ENCODE measurements at regions not wholly inside any gene's neighbourhood (a gene's known extent, or its start where the extent isn't known, plus 50 kb on each side); places are given as distances from the start of the nearest gene placed in this dataset.
"Not testable (repeated sequence)": the region's sequence is repeated elsewhere in the genome, so short reads cannot be mapped to it uniquely, and the experiment has no call there.

GRCh38 chr18:51330739-51331138, 133.3 kb upstream of the MEX3C start:
- DNase-seq = no peak

- DNase-seq = no peak
Measured at GRCh38 chr18:51337406-51337805, 139.9 kb upstream of the MEX3C start.

- DNase-seq = no peak
Measured at GRCh38 chr18:51339856-51340255, 142.4 kb upstream of the MEX3C start.

- DNase-seq = no peak
Measured at GRCh38 chr18:51340332-51340731, 142.9 kb upstream of the MEX3C start.

- DNase-seq = peak; percentile 31
Measured at GRCh38 chr18:51342815-51343214, 145.3 kb upstream of the MEX3C start.

DNA sequence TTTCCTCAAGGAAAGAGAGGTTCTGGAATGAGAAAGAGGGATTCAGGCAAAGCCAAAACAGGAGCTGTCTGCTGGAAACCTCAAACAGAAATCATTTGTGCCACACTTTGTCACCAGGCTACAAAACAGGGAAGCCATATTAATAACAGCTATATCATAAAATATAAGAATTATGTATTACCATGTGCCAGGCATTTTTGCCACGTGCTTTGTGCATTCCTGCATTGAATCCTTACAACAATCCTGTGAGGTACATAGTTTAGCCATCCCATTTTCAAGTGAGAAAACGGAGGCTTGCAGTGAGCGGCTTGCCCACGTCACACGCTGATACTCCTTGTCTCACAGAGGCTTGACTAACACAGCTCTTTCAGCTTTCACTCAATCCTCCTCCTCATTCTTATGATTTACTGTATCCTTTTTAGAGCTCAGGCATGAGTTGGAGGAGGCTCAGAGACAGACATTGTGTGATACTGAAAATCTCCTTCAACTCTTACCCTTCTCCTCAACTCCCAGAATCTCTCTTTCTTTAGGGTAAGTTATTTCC, 148.4 kb upstream of the MEX3C start:
- no peak for DNase-seq

GRCh38 chr18:51346404-51346803, 148.9 kb upstream of the MEX3C start:
- DNase-seq = no peak

DNA sequence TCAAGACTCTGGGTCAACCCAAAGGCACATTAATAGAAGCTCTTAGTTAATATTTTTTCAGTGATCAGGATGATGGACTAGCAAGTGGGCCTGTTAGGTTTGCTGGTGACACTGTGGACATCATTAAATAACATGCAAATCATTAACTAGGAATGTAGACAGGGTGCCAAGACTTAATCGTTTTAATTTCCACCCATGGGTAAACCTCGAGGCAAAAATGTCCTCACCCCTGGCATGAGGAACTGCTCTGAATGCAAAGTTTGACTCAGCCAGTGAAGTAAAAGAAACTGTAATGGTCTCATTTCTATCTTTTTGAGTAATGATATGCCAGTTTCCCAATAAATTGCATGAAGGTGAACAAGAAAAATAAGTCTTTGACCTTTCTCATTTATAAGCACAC, 152.6 kb upstream of the MEX3C start:
- no peak for DNase-seq

DNA sequence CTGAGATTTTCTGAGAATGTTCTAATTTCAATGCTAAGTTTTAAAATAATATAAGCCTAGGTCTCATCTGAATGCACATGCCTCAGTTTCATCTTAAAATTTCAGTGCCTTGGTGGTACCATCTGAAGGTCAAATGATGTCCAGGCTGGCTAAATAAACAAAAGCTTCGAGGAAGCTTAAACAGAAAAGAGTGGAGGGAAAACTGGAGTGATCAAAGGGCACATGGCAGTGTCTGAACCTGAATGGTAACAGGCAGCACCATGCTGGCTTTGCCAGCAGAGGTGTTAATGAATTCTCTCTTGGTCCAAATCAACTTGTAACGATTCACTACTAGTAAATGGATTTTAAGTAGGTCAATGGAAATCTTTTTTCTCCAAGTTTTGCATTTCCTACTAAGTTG, 158.4 kb upstream of the MEX3C start:
- DNase-seq = no peak

- DNase-seq = not testable (repeated sequence)
Measured at GRCh38 chr18:51360301-51360700, 162.8 kb upstream of the MEX3C start.

DNA sequence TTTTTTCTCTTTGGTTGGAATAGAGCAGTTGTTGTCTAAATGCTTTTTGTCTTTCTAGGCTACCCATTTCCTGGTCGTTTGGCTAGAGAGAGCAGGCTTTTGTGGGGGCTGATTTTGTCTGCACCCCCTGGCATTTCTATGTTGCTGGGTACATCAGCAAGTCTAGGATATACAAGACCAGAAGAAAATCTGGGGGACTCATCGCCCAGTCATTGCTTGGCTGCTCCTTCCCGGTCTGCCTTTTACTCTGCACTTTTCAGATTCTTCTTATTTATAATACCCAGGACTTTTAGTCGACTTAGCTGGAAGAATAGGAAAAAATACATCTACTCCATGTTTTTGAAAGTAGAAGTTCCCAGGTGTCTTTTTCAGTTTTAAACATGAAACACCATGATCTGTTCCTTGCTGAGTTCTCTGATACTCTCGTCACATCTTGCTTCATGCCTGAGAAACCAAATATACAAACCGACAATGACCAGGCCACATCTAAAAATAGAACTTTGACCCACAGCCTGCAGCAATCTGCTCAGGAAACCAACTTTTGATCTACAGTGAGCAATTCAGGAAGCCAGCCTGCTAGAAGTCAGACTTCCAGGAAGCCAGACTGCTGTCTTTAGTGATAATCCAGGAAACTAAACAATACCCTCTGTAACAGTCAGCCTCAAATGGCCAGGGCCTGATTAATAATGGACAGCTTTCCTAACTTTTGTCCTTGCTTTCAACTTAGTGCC, 163.8 kb upstream of the MEX3C start:
- no peak for DNase-seq

DNA sequence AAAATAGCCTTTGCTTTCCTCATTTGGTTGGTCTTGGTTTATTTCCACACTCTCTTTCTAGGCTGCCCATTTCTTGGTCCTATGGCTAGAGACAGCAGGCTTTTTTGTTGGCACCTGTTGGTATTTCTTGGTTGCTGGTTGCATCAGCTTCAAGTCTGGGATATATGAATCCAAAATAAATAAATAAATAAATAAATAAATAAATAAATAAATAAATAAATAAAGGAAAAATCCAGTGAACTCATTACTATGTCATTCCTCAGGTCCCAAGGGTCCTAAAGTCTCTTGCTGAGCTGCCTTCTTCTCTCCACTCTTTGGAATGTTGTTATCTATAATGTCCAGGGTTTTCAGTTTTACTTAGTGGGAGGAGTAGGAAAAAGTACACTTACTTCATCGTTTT, 165.9 kb upstream of the MEX3C start:
- no peak for DNase-seq

GRCh38 chr18:51370996-51371395, 173.5 kb upstream of the MEX3C start:
- no peak for DNase-seq

DNA sequence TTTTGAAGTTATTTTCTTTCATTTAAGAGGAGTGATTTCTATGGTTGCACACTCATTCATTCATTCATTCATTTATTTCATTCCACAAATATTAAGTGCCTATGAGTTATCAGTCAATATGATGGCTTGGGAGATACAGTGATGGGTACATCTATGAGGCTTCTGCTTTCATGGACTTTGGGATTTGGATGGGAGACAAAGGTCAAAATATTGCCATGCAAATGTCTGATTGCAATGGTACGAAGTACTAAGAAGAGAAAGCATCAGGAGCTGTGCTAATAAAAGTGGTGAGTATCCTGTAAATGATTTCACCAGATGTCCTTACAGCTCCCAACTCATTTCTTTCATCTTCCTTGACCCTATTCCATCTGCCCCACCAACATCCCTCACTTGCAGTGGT, 174.4 kb upstream of the MEX3C start:
- no peak for DNase-seq

DNA sequence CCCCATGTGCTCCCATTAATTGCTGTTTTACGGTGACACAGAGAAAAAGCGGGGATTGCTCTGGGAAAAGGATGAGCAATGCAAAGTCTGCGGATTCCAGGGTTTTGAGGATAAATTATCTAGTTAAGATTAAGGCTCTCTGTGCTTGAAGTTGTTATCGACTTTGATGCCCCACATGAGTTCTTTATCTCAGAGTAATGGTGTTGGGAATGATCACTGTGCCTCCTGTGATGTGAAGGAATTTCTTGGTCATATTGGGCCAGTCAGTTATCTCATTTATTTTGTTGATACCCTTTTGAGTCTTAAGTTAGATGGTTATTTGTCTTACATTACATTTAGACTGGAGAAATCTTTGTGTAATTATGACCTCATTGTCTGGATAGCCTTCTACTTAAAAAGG, 184.6 kb upstream of the MEX3C start:
- DNase-seq = no peak

DNA sequence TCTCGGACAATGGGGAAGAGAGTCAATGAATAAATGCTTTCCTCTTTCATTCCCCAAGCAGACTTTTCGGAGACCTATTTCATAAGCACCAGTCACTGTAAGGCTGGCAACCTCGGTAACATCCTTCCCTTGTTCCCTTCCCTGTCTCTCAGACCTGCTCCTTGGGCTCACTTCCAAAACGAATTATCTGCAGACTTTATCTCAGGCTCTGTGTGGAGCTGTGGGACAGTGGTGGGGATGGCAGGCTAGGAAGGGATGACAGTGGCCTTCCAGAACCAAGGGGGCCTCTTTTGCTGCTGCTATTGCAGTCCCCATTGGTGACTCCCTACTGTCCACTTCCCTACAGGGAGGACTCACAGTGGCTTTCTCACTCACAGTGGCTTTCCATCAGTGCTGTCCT, 185.6 kb upstream of the MEX3C start:
- no peak for DNase-seq

DNA sequence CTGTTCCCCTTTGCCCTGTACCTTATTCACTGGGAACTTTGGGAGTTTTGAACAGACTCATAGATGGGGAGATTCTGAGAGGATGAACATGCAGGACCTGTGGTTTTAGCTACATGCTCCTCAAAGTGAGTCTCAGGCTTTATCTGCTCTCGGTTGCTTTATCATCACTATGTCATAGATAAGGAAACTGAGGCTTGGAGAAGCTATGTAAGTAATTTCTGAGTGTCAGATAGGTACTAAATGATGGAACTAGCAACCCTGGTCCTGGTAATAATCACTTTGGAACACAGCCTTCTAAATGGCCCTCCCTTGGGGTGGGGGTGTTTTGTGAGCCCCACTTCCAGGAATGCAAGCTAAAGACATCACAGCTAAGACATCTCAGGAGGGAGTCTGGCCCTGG, 186.2 kb upstream of the MEX3C start:
- no peak for DNase-seq

DNA sequence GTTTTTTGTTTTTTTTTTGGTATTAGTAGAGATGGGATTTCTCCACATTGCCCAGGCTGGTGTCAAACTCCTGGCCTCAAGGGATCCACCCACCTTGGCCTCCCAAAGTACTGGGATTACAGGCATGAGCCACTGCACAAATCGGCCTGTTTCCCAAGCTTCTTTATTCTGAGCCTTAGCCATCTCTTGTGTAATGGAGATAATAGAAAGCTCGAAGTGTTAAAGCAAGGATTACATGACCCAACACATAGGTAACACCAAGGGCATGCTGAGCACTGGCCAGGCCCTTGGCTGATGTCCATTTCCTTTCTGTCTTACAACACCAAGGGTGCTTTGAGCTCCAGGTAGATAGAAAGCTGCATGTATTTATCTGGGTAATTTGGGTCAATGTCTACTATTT, 187.8 kb upstream of the MEX3C start:
- DNase-seq = no peak

DNA sequence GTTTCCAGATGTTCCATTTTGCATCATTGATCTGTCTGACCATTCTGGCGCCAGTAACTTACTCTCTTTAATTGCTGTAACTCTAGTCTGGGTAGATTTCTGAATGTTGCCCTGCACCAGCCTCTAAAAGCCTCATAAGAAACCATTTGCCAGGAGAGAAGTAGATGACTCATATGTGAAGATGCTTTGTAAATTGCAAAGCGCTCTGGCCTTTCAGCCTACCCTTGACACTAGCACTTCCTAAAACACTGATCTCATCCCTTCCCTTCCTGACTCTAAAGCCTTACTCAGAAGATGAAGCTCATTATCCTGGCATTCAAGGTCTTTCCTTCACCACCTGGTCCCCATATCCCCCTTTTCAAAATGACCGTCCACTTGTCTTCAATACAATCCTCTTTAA, 193.2 kb upstream of the MEX3C start:
- DNase-seq = no peak

DNA sequence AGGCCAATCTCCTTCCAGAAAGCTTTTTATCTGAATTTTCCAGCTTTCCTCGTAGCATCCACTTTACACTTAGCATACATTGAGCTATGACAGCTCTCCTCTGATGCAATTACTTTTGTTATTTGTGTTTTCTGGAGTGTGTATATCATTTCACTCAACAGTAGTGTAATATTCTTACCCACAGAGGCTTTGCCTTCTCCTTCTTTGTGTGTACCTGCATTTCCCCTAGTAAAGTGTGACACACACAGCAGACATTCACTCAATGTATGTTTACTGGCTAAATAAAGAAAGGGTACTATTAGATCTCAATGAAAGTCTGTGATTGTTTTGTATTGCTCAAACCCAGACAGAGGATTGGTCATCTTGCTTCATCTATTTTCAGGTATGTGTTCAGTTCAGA, 193.7 kb upstream of the MEX3C start:
- DNase-seq = no peak

- no peak for DNase-seq
Measured at GRCh38 chr18:51391731-51392130, 194.2 kb upstream of the MEX3C start.

GRCh38 chr18:51397347-51397962, 200.0 kb upstream of the MEX3C start:
- no peak for DNase-seq

DNA sequence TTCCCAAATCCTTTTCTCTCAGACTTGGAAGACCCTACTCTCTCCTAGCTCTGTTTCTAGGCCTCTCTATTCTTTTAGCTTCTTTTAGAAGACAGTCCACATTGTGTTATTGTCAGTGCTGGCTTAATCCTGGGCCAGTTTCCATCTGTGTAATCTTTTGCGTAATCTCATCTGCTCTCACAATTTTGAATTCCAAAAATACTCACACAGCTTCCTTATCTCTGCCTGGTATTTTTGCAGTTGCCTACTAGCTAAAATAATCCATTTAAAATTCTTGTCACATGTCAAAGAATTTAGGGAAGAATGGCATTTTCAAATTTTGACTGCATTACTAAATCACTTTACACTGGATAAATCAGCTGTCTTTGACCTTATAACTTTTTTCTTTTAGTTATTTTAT, 200.6 kb upstream of the MEX3C start:
- DNase-seq = no peak

DNA sequence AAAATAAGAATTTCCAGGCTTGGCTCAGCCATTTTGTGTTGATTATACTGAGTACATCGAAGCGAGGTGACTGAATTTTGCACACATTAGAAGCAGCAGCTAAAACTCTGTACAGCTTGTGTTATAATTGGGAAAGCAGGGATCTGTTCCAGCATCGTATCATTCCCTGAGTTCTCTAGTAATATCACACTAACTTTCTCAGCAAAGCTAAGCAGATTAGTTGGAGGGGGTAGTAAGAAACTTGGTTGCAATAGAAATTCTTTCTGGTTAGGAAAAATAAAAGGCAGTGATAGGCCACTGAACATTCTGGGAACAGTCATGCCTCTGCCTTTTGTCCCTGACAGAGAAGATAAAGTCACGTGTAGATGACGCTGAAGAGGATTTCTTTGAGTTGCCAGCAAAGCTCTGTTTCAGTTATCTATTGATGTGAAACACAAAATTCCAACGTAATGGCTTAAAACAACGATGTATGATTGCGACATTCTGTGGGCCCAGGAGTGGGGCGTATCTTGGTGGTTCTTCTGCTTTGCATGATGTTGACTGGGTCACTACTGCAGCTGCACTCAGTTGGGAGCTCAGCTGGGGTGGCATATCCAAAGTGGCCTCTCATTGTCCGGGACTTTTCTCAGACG, 202.1 kb upstream of the MEX3C start:
- DNase-seq = no peak

All from stimulated activated CD8-positive, alpha-beta memory T cell treated with anti-CD3 and anti-CD28 coated beads, Interleukin-4, amount 100 ng/mL, for 48 hours (primary cell).